IgD-negative memory B cell (primary cell): ENCODE measurements at regions not wholly inside any gene's neighbourhood (a gene's known extent, or its start where the extent isn't known, plus 50 kb on each side); places are given as distances from the start of the nearest gene placed in this dataset.
"Not testable (repeated sequence)": the region's sequence is repeated elsewhere in the genome, so short reads cannot be mapped to it uniquely, and the experiment has no call there.

ENCODE experiments used
- H3K27ac Mint-ChIP-seq, 3 donors: one replicate each; pipeline ENCODE4 v1.8.0; 2020 to 2022; ENCODE audit warnings: mild to moderate bottlenecking in 3 of 3, mixed read lengths in 3 of 3, moderate library complexity in 1 of 3
- H3K27me3 Mint-ChIP-seq: one replicate; pipeline ENCODE4 v1.8.0; 2021; ENCODE audit warnings: mixed read lengths
- H3K36me3 Mint-ChIP-seq: one replicate; pipeline ENCODE4 v1.8.0; 2020; ENCODE audit warnings: mild to moderate bottlenecking, mixed read lengths
- H3K4me1 Mint-ChIP-seq, 3 donors: one replicate each; pipeline ENCODE4 v1.8.0; 2020 to 2022; ENCODE audit warnings: mixed read lengths in 3 of 3, mild to moderate bottlenecking in 1 of 3
- H3K4me3 Mint-ChIP-seq, 4 donors: one replicate each; pipeline ENCODE4 v1.8.0; 2020 to 2022; ENCODE audit warnings: mild to moderate bottlenecking in 4 of 4, mixed read lengths in 4 of 4, moderate library complexity in 3 of 4
- H3K9me3 Mint-ChIP-seq, 3 donors: one replicate each; pipeline ENCODE4 v1.8.0; 2020 to 2021; ENCODE audit warnings: mixed read lengths in 3 of 3, mild to moderate bottlenecking in 1 of 3

- not testable (repeated sequence) for H3K27ac Mint-ChIP-seq, H3K4me1 Mint-ChIP-seq, H3K9me3 Mint-ChIP-seq, H3K36me3 Mint-ChIP-seq, H3K27me3 Mint-ChIP-seq, H3K4me3 Mint-ChIP-seq
Measured at GRCh38 chr5:86305050-86305449, 312.7 kb upstream of the COX7C start.

DNA sequence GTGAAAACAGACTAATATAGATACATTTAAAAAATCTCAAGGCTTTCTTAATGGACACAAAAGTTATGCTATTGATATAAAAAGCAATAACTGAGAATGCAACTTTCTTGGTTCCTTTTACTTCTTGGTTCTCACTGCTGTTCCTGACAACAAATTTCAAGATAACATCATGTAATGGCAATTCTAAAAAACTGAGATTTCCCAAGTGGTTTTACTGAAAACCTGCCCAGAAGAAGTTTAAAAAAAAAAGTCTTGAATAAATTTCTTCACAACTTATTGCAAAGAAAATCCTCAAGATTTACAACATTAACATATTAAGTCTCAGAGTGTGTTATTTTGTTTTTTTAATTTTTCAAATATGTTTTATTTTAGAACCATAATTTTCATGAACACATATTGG lies 302.8 kb upstream of the COX7C start:
- Mint-ChIP-seq H3K4me1 (no peaks in the 10 kb centered on the region), H3K27ac (no peak overlapping the region), H3K36me3 (no peaks in the 10 kb centered on the region), H3K4me3 (no peak overlapping the region), H3K9me3 (peaks cover 2 to 9% (median 4%) of the 10 kb centered on the region in 3 donors), H3K27me3 (peaks cover 2% of the 10 kb centered on the region)

DNA sequence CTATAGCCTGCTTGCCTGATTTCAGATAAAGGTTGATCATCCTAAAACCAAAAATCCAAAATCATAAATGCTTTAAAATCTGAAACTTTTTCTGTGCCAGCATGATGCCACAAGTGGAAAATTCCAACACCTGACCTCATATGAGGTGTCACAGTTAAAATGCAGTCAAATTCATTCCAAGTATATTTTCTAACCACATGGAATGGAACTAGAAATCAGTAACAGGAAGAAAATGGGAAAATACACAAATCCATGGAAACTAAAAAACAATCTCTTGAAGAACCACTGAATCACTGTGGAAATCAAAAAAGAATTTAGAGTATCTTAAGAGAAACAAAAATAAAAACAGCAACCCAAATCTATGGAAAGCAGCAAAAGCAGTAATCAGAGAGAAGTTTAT lies 297.5 kb upstream of the COX7C start:
- Mint-ChIP-seq H3K27me3 (no peaks in the 10 kb centered on the region), H3K9me3 (peaks cover 0 to 2% (median 0%) of the 10 kb centered on the region in 3 donors), H3K4me1 (no peaks in the 10 kb centered on the region), H3K36me3 (no peaks in the 10 kb centered on the region), H3K27ac (no peak overlapping the region), H3K4me3 (no peak overlapping the region)

DNA sequence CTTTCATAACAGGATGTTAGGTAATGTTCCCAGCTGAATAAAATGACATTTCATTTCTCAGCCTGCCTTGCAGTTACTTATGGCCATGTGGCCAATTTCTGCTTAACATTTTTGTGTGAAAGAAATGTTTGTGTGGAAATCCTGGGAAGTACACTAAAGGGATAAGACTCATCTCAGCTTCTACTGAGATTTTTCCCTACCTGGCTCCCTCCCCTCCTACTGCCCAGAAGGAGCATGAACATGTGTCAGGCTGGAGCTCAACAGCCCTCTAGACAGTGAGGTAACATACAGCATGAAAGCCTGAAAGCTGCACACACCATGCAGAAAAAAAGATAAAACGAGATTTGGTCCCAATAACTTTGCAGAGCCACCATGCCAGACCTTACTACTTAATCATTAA lies 288.4 kb upstream of the COX7C start:
- Mint-ChIP-seq H3K27me3 (no peaks in the 10 kb centered on the region), H3K27ac (no peak overlapping the region), H3K4me1 (no peaks in the 10 kb centered on the region), H3K36me3 (no peaks in the 10 kb centered on the region), H3K4me3 (no peak overlapping the region), H3K9me3 (peaks cover 0 to 3% (median 2%) of the 10 kb centered on the region in 3 donors)

- H3K4me1 Mint-ChIP-seq: no peaks in the 10 kb centered on the region
- H3K27me3 Mint-ChIP-seq: no peaks in the 10 kb centered on the region
- no peaks in the 10 kb centered on the region for H3K36me3 Mint-ChIP-seq
- no peak overlapping the region for H3K27ac Mint-ChIP-seq
- peaks cover 0 to 3% (median 2%) of the 10 kb centered on the region in 3 donors for H3K9me3 Mint-ChIP-seq
- no peak overlapping the region for H3K4me3 Mint-ChIP-seq
Measured at GRCh38 chr5:86330736-86331135, 287.0 kb upstream of the COX7C start.

- H3K9me3 Mint-ChIP-seq: peaks cover 2 to 3% (median 3%) of the 10 kb centered on the region in 3 donors
- H3K27me3 Mint-ChIP-seq: no peaks in the 10 kb centered on the region
- H3K4me1 Mint-ChIP-seq: no peaks in the 10 kb centered on the region
- H3K27ac Mint-ChIP-seq: no peak overlapping the region
- no peaks in the 10 kb centered on the region for H3K36me3 Mint-ChIP-seq
- H3K4me3 Mint-ChIP-seq: no peak overlapping the region
Measured at GRCh38 chr5:86332851-86333250, 284.9 kb upstream of the COX7C start.

DNA sequence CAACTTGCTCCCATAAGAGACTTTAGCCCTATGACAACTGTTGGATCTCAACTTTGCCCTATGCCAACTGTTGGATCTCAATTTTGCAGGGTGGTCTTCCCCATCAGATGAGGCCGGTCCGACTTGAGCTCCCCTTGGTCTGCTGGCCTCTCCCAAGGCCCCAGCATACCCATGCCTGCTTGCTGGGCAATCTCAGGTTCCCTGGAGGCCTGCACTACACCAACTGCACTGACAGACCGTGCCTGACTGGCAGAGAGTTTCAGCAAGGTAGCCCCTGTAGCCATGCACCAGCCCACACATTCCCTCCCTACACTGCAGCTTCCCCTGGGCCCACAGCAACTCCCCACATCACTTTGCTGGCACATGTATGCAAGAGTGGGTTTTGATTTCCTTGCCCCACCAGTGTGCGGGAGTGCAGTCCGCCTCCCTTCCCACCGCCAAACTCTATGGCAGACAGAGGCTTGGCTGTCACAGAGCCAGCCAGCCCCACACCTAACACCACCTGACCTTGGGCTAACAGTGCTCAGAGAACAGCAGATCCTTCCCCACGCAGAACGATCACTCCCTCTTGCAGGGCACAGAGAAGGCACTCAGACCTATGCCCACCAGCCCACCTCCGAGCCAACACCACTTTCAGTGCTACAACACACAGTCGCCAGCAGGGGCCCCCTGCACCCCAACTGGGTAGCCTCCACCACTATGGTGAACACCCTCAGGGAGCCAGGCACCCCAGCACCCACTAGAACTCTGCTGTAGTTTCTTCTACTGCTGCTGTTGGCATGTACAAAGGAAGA lies 279.9 kb upstream of the COX7C start:
- H3K36me3 Mint-ChIP-seq: no peaks in the 10 kb centered on the region
- H3K27me3 Mint-ChIP-seq: no peaks in the 10 kb centered on the region
- H3K4me3 Mint-ChIP-seq: no peak overlapping the region
- H3K9me3 Mint-ChIP-seq: peaks cover 0 to 3% (median 3%) of the 10 kb centered on the region in 3 donors
- H3K27ac Mint-ChIP-seq: peak overlapping the region in 1 of 3 donors; percentile 37
- H3K4me1 Mint-ChIP-seq: no peaks in the 10 kb centered on the region

DNA sequence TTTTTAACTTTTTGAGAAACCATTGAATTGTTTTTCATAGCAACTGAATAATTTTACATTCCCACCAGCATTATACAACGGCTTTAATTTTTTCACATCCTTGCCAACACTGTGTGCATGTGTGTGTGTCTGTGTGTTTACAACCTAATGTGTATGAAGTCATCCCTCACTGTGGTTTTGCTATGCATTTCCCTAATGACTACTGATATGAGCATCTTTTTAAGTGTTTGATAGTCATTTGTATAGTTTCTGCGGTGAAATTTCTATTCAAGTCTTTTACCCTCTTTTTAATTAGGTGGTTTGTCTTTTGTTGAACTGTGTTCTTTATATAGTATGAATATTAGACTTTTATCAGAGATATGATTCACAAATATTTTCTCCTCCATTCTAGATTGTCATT lies 263.1 kb upstream of the COX7C start:
- no peaks in the 10 kb centered on the region for H3K27me3 Mint-ChIP-seq
- no peaks in the 10 kb centered on the region for H3K4me1 Mint-ChIP-seq

GRCh38 chr5:86360801-86361200 lies 256.9 kb upstream of the COX7C start:
- Mint-ChIP-seq H3K4me3 (no peak overlapping the region), H3K9me3 (peaks cover 0 to 2% (median 0%) of the 10 kb centered on the region in 3 donors), H3K4me1 (no peaks in the 10 kb centered on the region), H3K36me3 (peaks cover 2% of the 10 kb centered on the region), H3K27me3 (no peaks in the 10 kb centered on the region), H3K27ac (no peak overlapping the region)

More for the DNA sequence above, 263.1 kb upstream of the COX7C start:
- H3K9me3 Mint-ChIP-seq: peaks cover 0 to 2% (median 0%) of the 10 kb centered on the region in 3 donors
- H3K36me3 Mint-ChIP-seq: no peaks in the 10 kb centered on the region
- H3K4me3 Mint-ChIP-seq: no peak overlapping the region
- no peak overlapping the region for H3K27ac Mint-ChIP-seq

GRCh38 chr5:86371061-86371460 lies 246.7 kb upstream of the COX7C start:
- no peaks in the 10 kb centered on the region for H3K36me3 Mint-ChIP-seq
- H3K4me1 Mint-ChIP-seq: no peaks in the 10 kb centered on the region
- H3K27me3 Mint-ChIP-seq: no peaks in the 10 kb centered on the region
- no peak overlapping the region for H3K4me3 Mint-ChIP-seq
- H3K9me3 Mint-ChIP-seq: peaks cover 3 to 4% (median 3%) of the 10 kb centered on the region in 3 donors
- no peak overlapping the region for H3K27ac Mint-ChIP-seq

GRCh38 chr5:86374611-86375010 lies 243.1 kb upstream of the COX7C start:
- Mint-ChIP-seq H3K27ac (no peak overlapping the region), H3K4me1 (no peaks in the 10 kb centered on the region), H3K9me3 (peaks cover 1 to 7% (median 3%) of the 10 kb centered on the region in 3 donors), H3K4me3 (no peak overlapping the region), H3K36me3 (no peaks in the 10 kb centered on the region), H3K27me3 (no peaks in the 10 kb centered on the region)

DNA sequence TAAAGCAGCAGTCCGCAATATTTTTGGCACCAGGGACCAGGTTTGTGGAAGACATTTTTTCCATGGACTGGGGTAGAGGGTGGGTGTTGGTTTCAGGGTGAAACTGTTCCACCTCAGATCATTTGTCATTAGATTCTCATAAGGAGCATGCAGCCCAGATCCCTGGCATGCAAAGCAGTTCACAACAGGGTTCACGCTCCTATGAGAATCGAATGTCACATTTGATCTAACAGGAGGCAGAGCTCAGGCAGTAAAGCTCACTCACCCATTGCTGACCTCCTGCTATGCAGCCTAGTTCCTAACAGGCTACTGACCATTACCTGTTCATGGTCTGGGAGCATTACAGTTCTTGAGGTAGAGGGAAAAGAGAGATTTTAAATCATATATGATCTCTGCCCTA lies 241.5 kb upstream of the COX7C start:
- Mint-ChIP-seq H3K36me3 (no peaks in the 10 kb centered on the region), H3K27ac (no peak overlapping the region), H3K4me3 (no peak overlapping the region), H3K27me3 (no peaks in the 10 kb centered on the region), H3K9me3 (peaks cover 1 to 10% (median 3%) of the 10 kb centered on the region in 3 donors), H3K4me1 (no peaks in the 10 kb centered on the region)

GRCh38 chr5:86403190-86403589 lies 214.6 kb upstream of the COX7C start:
- Mint-ChIP-seq H3K27ac (no peak overlapping the region), H3K4me1 (no peaks in the 10 kb centered on the region), H3K36me3 (no peaks in the 10 kb centered on the region), H3K9me3 (peaks cover 0 to 2% (median 0%) of the 10 kb centered on the region in 3 donors), H3K27me3 (no peaks in the 10 kb centered on the region), H3K4me3 (no peak overlapping the region)

GRCh38 chr5:86404256-86404655 lies 213.5 kb upstream of the COX7C start:
- Mint-ChIP-seq H3K9me3 (peaks cover 0 to 2% (median 0%) of the 10 kb centered on the region in 3 donors), H3K36me3 (no peaks in the 10 kb centered on the region), H3K27ac (no peak overlapping the region), H3K4me3 (no peak overlapping the region), H3K27me3 (no peaks in the 10 kb centered on the region), H3K4me1 (no peaks in the 10 kb centered on the region)

DNA sequence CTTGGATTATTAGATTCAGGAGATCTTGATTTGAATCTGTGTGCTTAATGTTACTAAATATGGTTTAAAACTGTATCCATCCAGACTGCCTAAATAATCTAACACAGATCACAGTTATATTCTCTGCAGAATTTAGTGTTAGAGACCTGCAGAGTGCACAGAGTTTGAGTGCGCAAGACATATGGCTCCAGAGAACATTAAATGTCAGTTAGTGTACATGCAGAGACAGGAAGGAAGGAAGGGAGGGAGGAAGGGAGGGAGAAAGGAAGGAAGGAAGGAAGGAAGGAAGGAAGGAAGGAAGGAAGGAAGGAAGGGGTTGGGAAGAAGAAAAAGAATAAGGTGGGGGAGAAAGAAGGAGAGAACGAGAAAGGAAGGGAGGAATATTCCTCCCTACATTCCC lies 210.0 kb upstream of the COX7C start:
- Mint-ChIP-seq H3K36me3 (no peaks in the 10 kb centered on the region), H3K27me3 (no peaks in the 10 kb centered on the region), H3K4me1 (no peaks in the 10 kb centered on the region), H3K27ac (no peak overlapping the region), H3K4me3 (no peak overlapping the region), H3K9me3 (peaks cover 0 to 2% (median 2%) of the 10 kb centered on the region in 3 donors)

DNA sequence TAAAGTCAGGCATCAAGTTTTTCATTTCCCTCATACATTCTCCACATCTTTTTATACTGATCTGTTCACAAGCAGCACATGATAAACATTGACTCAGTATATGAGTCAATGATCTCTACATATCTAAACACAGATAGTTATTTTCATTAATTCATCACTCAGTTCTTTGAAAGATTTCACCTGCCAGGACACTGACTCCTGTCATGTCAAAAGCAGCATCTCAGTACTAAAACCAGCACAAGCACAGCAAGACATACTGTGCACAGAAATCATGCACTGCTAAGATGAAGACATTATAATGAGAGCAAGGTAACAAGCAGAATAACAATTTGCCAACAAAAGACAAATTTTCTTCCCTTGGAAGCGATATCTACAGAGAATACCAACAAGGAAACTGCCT lies 206.1 kb upstream of the COX7C start:
- no peaks in the 10 kb centered on the region for H3K27me3 Mint-ChIP-seq
- H3K36me3 Mint-ChIP-seq: no peaks in the 10 kb centered on the region
- no peaks in the 10 kb centered on the region for H3K4me1 Mint-ChIP-seq
- peaks cover 0 to 2% (median 2%) of the 10 kb centered on the region in 3 donors for H3K9me3 Mint-ChIP-seq
- H3K4me3 Mint-ChIP-seq: no peak overlapping the region
- H3K27ac Mint-ChIP-seq: no peak overlapping the region
